Type B pancreatic cell (in vitro differentiated cells): ENCODE measurements at regions not wholly inside any gene's neighbourhood (a gene's known extent, or its start where the extent isn't known, plus 50 kb on each side); places are given as distances from the start of the nearest gene placed in this dataset.

Experiments
- DNase-seq: peaks from one replicate; pipeline ENCODE4 v3.0.0; 2021; ENCODE audit warnings: mixed read lengths; ENCODE audit not compliant: unreplicated experiment; ENCODE audit errors: extremely low spot score
- H3K27ac Mint-ChIP-seq: 2 replicates; pipeline ENCODE4 v1.8.0; 2021; ENCODE audit warnings: mild to moderate bottlenecking, mixed read lengths
- H3K27me3 Mint-ChIP-seq: 2 replicates; pipeline ENCODE4 v1.8.0; 2021; ENCODE audit warnings: mixed read lengths
- H3K36me3 Mint-ChIP-seq: 2 replicates; pipeline ENCODE4 v1.8.0; 2021; ENCODE audit warnings: mixed read lengths
- H3K4me1 Mint-ChIP-seq: one replicate; pipeline ENCODE4 v1.8.0; 2021; ENCODE audit warnings: mixed read lengths; ENCODE audit not compliant: unreplicated experiment
- H3K4me3 Mint-ChIP-seq: 2 replicates; pipeline ENCODE4 v1.8.0; 2021; ENCODE audit warnings: mild to moderate bottlenecking, mixed read lengths
- H3K9me3 Mint-ChIP-seq: 2 replicates; pipeline ENCODE4 v1.8.0; 2021; ENCODE audit warnings: mixed read lengths
- CTCF ChIP-seq: fragments of 200-600 bp; sonication (generic); conservative IDR thresholded peaks from 2 replicates; pipeline ENCODE4 v1.5.0; 2021; ENCODE audit warnings: antibody characterized with exemption, mild to moderate bottlenecking

- no peak for DNase-seq
- no peak for TF ChIP-seq CTCF
- Mint-ChIP-seq H3K4me1 (peaks cover 8% of the 10 kb centered on the region), H3K27me3 (no peaks in the 10 kb centered on the region), H3K4me3 (no peak overlapping the region), H3K27ac (no peak overlapping the region), H3K36me3 (peaks cover 3% of the 10 kb centered on the region), H3K9me3 (peaks cover 9% of the 10 kb centered on the region)
These were observed 63.1 kb downstream of the LRRC32 start for GRCh38 chr11:76607431-76607830.

- Mint-ChIP-seq H3K36me3 (peaks cover 3% of the 10 kb centered on the region), H3K9me3 (peaks cover 9% of the 10 kb centered on the region), H3K27me3 (no peaks in the 10 kb centered on the region), H3K4me1 (peaks cover 8% of the 10 kb centered on the region), H3K4me3 (no peak overlapping the region), H3K27ac (no peak overlapping the region)
- no peak for DNase-seq
- TF ChIP-seq CTCF, result no peak
These were observed 65.0 kb downstream of the LRRC32 start for GRCh38 chr11:76605338-76606074.

- Mint-ChIP-seq H3K27me3 (no peaks in the 10 kb centered on the region), H3K4me1 (peaks cover 8% of the 10 kb centered on the region), H3K9me3 (peaks cover 9% of the 10 kb centered on the region), H3K4me3 (no peak overlapping the region), H3K36me3 (peaks cover 3% of the 10 kb centered on the region), H3K27ac (no peak overlapping the region)
- no peak for TF ChIP-seq CTCF
- peak; percentile 65 for DNase-seq
These were observed 65.8 kb downstream of the LRRC32 start for GRCh38 chr11:76604626-76605241.

- Mint-ChIP-seq H3K9me3 (peaks cover 9% of the 10 kb centered on the region), H3K4me1 (peaks cover 8% of the 10 kb centered on the region), H3K4me3 (no peak overlapping the region), H3K27ac (no peak overlapping the region), H3K27me3 (no peaks in the 10 kb centered on the region), H3K36me3 (peaks cover 3% of the 10 kb centered on the region)
- TF ChIP-seq CTCF, result no peak
- peak; percentile 60 for DNase-seq
These were observed 66.4 kb downstream of the LRRC32 start for GRCh38 chr11:76604081-76604625.

GRCh38 chr11:76603202-76603601 lies 67.3 kb downstream of the LRRC32 start:
- Mint-ChIP-seq H3K27me3 (no peaks in the 10 kb centered on the region), H3K9me3 (peaks cover 9% of the 10 kb centered on the region), H3K36me3 (peaks cover 3% of the 10 kb centered on the region), H3K4me1 (peaks cover 8% of the 10 kb centered on the region), H3K4me3 (no peak overlapping the region), H3K27ac (no peak overlapping the region)
- no peak for DNase-seq
- no peak for TF ChIP-seq CTCF
